HFF-Myc (cell line): ENCODE measurements at regions not wholly inside any gene's neighbourhood (a gene's known extent, or its start where the extent isn't known, plus 50 kb on each side); places are given as distances from the start of the nearest gene placed in this dataset.

Experiments
- DNase-seq: peaks from one replicate; pipeline ENCODE4 v3.0.0-alpha.2; 2011; ENCODE audit warnings: low read depth; ENCODE audit errors: extremely low read depth
- H3K4me3 ChIP-seq: replicated peaks from 2 replicates; pipeline ENCODE4 v1.5.1; 2011; ENCODE audit warnings: low read depth, mild to moderate bottlenecking, control low read depth, low read length
- CTCF ChIP-seq: IDR thresholded peaks from 2 replicates; pipeline ENCODE4 v1.5.1; 2012; ENCODE audit warnings: mild to moderate bottlenecking, low read depth, low read length, control low read depth; ENCODE audit errors: missing control alignments

DNA sequence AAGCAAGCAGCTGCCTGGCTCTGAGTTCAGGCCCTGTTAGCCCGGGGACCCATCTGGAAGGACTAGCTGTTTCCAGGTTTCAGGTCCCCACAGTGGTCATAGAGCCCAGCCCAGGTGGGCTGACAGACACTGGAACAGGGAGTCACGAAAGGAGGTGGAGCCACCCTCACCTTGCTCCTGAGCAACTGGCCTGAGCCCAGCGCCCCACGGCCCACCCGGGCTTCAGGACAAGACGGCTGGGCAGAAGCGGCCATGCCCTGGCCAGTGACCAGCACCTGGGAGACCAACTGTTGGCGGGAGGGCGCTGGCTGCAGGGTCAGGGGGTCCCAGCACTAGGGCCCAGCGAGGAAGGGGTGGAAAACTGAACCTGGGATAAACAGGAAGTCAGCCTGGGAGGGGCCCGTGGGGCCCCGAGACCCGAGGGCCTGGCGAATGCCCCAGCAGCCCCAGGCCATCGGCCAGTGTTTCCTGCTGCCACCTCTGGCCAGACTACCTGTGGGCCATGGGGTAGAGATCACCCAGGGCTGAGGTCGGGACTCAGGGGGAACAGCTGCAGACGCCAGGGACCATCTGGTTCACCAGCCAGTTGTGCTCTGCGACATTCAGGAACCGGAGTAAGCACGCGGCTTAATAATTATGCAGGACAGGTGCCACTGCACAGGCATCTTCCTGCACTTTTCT lies 282.1 kb upstream of the PPP2R2D start:
- no peak overlapping the region for H3K4me3 ChIP-seq
- no peak for TF ChIP-seq CTCF
- DNase-seq: no peak

DNA sequence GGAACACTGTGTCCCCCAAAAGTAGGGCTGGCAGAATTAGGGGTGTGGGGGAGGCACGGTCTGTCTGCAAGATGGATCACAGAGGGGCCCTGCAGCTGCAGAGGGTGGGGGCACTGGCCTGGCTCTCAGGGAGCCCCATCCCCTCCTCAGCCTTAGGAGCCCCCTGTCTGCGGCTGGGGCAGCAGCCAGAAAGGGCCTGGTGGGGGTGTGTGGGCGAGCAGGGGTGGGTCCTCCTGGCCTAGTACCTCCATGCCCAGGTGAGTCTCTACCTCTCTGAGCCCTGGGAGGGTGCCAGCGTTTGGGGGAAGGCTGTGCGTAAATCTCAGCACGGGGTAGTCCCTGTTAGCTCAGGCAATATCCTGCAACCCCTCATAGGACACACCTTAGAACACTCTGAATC lies 280.5 kb upstream of the PPP2R2D start:
- no peak overlapping the region for H3K4me3 ChIP-seq
- no peak for TF ChIP-seq CTCF
- DNase-seq: no peak

GRCh38 chr10:131620904-131621303 lies 279.9 kb upstream of the PPP2R2D start:
- DNase-seq: no peak
- no peak overlapping the region for H3K4me3 ChIP-seq
- TF ChIP-seq CTCF: no peak

DNA sequence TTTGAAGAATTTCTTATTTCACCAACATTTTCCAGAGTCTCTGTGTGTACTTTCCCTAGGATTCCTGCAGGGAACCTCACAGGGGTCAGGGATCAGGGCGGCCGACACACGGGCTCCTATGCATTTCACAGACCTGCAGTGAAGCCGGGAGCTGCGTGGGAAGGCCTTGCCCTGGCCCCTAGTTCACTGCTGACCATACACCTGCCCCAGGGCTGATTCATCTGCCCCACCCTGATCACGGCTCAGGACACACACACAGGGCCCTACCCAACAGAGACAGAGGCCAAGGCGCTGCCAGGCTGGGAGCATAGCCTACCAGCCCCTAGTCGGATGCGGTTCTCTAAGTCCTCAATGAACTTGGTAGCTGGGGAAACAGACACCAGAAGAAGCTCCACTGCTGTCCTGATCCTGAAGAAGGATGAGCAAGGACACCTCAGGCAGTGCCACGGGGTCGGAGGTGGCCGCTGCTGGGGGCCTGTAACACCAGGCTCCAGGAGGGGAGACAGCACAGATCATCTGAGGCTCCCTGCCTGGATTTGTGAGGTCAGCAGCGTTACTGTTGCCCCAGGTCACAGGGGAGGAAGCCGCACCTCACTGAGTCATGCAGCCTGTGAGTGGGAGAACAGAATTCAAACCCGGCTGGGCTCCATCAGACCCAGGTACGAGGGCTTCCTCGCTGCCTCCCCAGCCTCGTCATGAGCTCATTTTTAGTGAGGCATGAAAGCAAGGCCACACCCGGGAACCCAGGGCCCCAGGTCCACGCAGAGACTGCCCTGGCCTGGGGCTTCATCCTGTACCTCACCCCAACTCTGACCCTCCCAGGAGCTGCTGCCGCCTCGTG lies 278.8 kb upstream of the PPP2R2D start:
- H3K4me3 ChIP-seq: no peak overlapping the region
- no peak for TF ChIP-seq CTCF
- no peak for DNase-seq

- no peak for TF ChIP-seq CTCF
- DNase-seq: no peak
- H3K4me3 ChIP-seq: no peak overlapping the region
These were observed 275.8 kb upstream of the PPP2R2D start for GRCh38 chr10:131625041-131625440.

- no peak for TF ChIP-seq CTCF
- DNase-seq: no peak
- no peak overlapping the region for H3K4me3 ChIP-seq
These were observed 274.5 kb upstream of the PPP2R2D start for GRCh38 chr10:131626274-131626673.
